Erythroblast (primary cell): ENCODE measurements at regions not wholly inside any gene's neighbourhood (a gene's known extent, or its start where the extent isn't known, plus 50 kb on each side); places are given as distances from the start of the nearest gene placed in this dataset.

Experiments
- GATA1 ChIP-seq: IDR thresholded peaks from 2 replicates; pipeline ENCODE4 v1.6.1; 2011; ENCODE audit warnings: low read depth, mild to moderate bottlenecking, control low read depth, low read length, moderate library complexity
- POLR2A ChIP-seq: IDR thresholded peaks from 2 replicates; pipeline ENCODE4 v1.6.1; 2011; ENCODE audit warnings: mild to moderate bottlenecking, low read length

GRCh38 chr6:137427656-137428290 is 66.4 kb downstream of the OLIG3 start:
- TF ChIP-seq POLR2A (no peak), GATA1 (no peak)
